ENCODE measurements at regions not wholly inside any gene's neighbourhood (a gene's known extent, or its start where the extent isn't known, plus 50 kb on each side); places are given as distances from the start of the nearest gene placed in this dataset.

DNA sequence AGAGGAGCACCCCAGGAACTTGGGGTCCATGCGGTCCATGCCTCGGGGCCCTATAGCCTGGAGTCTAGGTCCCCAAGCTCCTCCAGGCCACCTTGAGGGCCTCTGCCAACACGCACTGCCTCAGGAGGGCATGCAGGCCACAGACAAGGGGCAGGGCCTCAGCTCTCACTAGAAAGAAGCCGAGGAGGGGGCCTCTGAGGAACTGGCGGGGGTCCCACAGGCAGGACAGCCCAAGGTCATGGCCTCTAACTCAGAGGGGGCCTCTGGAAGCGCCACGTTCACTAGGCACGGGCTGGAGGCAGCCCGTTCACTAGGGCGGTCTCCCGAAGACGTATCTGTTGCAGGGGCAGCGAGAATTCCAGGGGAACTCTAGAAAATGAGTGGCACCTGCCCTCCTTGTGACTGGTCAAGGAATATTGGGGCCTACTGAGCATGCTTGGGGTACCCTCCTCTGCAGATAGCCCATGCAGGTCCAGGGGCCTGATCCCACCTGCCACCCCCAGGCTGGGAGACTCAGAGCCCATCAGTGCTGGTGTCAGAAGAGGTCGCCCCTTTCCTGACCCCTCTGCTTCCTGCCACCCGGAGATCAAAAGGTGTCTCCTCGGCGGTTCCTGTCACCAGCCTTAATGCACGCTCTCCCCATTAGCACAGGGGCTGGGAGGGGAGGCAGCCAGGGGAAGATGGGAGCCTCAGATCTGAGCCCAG, 86.7 kb upstream of the RET start:
- Histone ChIP-seq H2BK5ac (ENCODE audit: low read depth, low read length, poor library complexity, severe bottlenecking) (no peak overlapping the region), H3K9me1 (ENCODE audit: insufficient read depth, low read length) (no peaks in the 10 kb centered on the region), H3K4ac (ENCODE audit: low read depth, low read length) (no peak overlapping the region), H3K9me3 (ENCODE audit: control insufficient read depth, insufficient read depth, low read length) (no peaks in the 10 kb centered on the region), H4K8ac (ENCODE audit: low read depth in 2 of 2, low read length in 2 of 2) (no peak overlapping the region), H2BK120ac (ENCODE audit: low read depth, low read length) (no peak overlapping the region), H2BK15ac (ENCODE audit: low read depth, low read length) (no peak overlapping the region), H2AFZ (replicated peaks; ENCODE audit: low read length, poor library complexity) (no peak overlapping the region), H3K27ac (ENCODE audit: insufficient read depth, low read length) (no peak overlapping the region), H3K9ac (ENCODE audit: low read depth, low read length) (no peak overlapping the region), H4K20me1 (ENCODE audit: insufficient read depth, low read length) (no peaks in the 10 kb centered on the region), H2BK20ac (ENCODE audit: low read depth, low read length) (no peak overlapping the region), H3K23ac (ENCODE audit: low read depth, low read length) (no peak overlapping the region), H3K56ac (ENCODE audit: extremely low read depth, insufficient read depth, low read length) (no peak overlapping the region), H3K79me1 (ENCODE audit: low read depth in 1 of 2, low read length in 2 of 2) (no peaks in the 10 kb centered on the region), H3K4me1 (ENCODE audit: control insufficient read depth, insufficient read depth, low read length) (no peaks in the 10 kb centered on the region), H3K14ac (replicated peaks; ENCODE audit: low read depth, low read length) (no peak overlapping the region), H4K5ac (ENCODE audit: low read depth, low read length) (no peak overlapping the region), H3K18ac (ENCODE audit: low read depth, low read length) (no peak overlapping the region), H3K4me3 (ENCODE audit: insufficient read depth, low read depth, low read length) (no peak overlapping the region), H2AK9ac (replicated peaks; ENCODE audit: low read depth, low read length, poor library complexity) (no peak overlapping the region), H3K27me3 (ENCODE audit: control insufficient read depth, insufficient read depth, low read length) (no peaks in the 10 kb centered on the region; the same call in 1 of the 2 replicates), H3K36me3 (ENCODE audit: control insufficient read depth, insufficient read depth, low read length) (no peaks in the 10 kb centered on the region), H3K4me2 (ENCODE audit: low read depth, low read length) (no peak overlapping the region), H2AK5ac (ENCODE audit: low read depth, low read length) (no peak overlapping the region), H4K91ac (ENCODE audit: insufficient read depth, low read depth, low read length) (no peak overlapping the region)
- intact Hi-C loops (cut with micrococcal nuclease) (no loop called here), in situ Hi-C loops (cut with MboI; ENCODE audit: low sequenced_read_pairs) (no loop called here), dilution Hi-C loops (cut with HindIII; ENCODE audit: low sequenced_read_pairs, unreplicated experiment) (no loop called here)
- DNase-seq (no peak), ATAC-seq (ENCODE audit: low read depth) (no peak)
- POLR2A ChIA-PET (ENCODE audit: unreplicated experiment), result no interaction called here
- WGBS, 2 experiments (ENCODE audit: extremely low coverage in 2 of 2, insufficient read length in 1 of 2), result 37% methylated on average over 11 of the region's 18 CpGs; no CpG with 5 or more reads in 1 of the 2 experiments
- CTCF ChIA-PET, result no interaction called here
- BruUV-seq (replicated peaks), result no TSS peak
- TF ChIP-seq MXI1 (IDR thresholded peaks at IDR 0.05; ENCODE audit: borderline replicate concordance, low read depth, low read length) (no peak), RFX5 (IDR thresholded peaks at IDR 0.05; ENCODE audit: low read depth, low read length) (no peak), FOS (IDR thresholded peaks at IDR 0.05; ENCODE audit: low read depth, low read length) (no peak), ELK1 (IDR thresholded peaks at IDR 0.05; ENCODE audit: borderline replicate concordance, low read depth, low read length) (no peak), MAZ (IDR thresholded peaks at IDR 0.05; ENCODE audit: borderline replicate concordance, low read depth, low read length) (no peak), BHLHE40 (IDR thresholded peaks at IDR 0.05; ENCODE audit: low read depth, low read length) (no peak), CEBPB (IDR thresholded peaks at IDR 0.05; ENCODE audit: low read depth, low read length) (no peak), RCOR1 (IDR thresholded peaks at IDR 0.05; ENCODE audit: insufficient replicate concordance, low read length) (no peak), SMC3 (IDR thresholded peaks at IDR 0.05; ENCODE audit: low read depth, low read length) (no peak)
- TF ChIP-seq, protein P1, sequence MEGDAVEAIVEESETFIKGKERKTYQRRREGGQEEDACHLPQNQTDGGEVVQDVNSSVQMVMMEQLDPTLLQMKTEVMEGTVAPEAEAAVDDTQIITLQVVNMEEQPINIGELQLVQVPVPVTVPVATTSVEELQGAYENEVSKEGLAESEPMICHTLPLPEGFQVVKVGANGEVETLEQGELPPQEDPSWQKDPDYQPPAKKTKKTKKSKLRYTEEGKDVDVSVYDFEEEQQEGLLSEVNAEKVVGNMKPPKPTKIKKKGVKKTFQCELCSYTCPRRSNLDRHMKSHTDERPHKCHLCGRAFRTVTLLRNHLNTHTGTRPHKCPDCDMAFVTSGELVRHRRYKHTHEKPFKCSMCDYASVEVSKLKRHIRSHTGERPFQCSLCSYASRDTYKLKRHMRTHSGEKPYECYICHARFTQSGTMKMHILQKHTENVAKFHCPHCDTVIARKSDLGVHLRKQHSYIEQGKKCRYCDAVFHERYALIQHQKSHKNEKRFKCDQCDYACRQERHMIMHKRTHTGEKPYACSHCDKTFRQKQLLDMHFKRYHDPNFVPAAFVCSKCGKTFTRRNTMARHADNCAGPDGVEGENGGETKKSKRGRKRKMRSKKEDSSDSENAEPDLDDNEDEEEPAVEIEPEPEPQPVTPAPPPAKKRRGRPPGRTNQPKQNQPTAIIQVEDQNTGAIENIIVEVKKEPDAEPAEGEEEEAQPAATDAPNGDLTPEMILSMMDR (conservative IDR thresholded peaks at IDR 0.05; ENCODE audit: low read depth, low read length), result no peak

Measured in IMR-90 (cell line).